GM21526 (cell line): ENCODE measurements at regions not wholly inside any gene's neighbourhood (a gene's known extent, or its start where the extent isn't known, plus 50 kb on each side); places are given as distances from the start of the nearest gene placed in this dataset.
"Not testable (repeated sequence)": the region's sequence is repeated elsewhere in the genome, so short reads cannot be mapped to it uniquely, and the experiment has no call there.

Experiments used
- ATAC-seq: cut with Tn5 transposase; IDR thresholded peaks from one replicate; pipeline ENCODE4 v1.9.1; 2021; ENCODE audit warnings: moderate library complexity; ENCODE audit not compliant: unreplicated experiment, low FRiP score

DNA sequence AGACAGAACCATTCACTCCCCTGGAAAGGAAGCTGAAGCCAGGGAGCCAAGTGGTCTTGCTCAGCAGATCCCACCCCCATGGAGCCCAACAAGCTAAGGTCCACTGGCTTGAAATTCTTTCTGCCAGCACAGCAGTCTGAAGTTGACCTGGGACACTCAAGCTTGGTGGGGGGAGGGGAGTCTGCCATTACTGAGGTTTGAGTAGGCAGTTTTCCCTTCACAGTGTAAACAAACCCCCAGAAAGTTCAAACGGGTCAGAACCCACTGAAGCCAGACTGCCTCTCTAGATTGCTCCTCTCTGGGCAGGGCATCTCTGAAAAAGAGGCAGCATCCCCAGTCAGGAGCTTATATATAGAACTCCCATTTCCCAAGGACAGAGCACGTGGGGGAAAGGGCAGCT is 72.8 kb upstream of the NECTIN3 start:
- not testable (repeated sequence) for ATAC-seq

DNA sequence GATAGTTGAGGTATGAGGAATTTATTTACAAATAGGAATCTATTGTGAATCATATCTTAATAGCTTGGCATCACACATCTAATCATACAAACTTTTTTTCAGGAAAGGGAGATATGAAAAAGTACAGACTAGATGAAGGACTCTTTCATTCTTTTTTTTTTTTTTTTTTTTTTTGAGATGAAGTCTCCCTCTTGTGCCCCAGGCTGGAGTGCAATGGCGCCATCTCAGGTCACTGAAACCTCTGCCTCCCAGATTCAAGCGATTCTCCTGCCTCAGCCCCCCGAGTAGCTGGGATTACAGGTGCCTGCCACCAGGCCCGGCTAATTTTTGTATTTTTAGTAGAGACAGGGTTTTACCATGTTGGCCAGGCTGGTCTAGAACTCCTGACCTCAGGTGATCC is 65.1 kb upstream of the NECTIN3 start:
- not testable (repeated sequence) for ATAC-seq

DNA sequence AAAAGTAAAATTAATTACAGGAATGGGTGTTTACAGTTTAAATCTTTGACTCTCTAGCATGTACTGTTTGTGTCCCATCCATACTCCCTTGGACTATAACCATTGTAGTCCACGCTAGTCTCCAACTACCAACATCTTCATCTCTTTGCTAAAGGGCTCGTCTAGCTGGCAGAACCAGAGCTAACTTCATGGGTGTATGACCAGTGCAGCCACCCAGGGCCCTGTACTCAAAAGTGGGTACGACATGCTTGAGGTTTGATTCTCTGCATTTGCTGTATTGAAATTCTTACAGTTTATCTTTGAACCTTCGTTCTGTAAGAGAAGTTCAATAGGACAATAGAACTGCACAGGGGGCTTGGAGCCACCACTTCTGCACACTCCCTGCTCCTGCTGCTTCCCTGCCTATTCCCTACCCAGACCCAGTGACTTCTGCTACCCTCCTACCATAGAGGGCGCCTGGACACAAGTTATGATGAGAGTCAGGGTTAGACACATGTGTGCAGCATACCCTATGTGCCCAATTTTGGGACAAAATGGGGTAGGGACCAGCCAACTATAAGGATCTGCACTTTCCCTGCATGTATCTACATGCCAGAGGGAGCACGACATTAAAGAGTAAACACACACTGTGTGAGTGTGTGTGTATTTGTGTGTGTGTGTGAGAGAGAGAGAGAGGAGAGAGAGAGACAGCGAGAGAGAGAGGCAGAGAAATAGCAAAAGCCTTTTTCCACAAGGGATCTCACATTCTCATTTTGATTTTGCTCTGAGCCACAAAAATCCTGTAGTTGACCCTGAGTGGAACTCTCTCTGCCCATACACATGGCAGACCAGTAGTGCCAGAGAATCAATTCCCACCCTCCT is 59.0 kb upstream of the NECTIN3 start:
- no peak for ATAC-seq
